ENCODE measurements at regions not wholly inside any gene's neighbourhood (a gene's known extent, or its start where the extent isn't known, plus 50 kb on each side); places are given as distances from the start of the nearest gene placed in this dataset.

- DNase-seq (ENCODE audit: low read depth, low spot score), result no peak
- Histone ChIP-seq H3K4me3 (no peak overlapping the region), H3K36me3 (ENCODE audit: insufficient read depth, low read length) (no peaks in the 10 kb centered on the region), H3K9me3 (ENCODE audit: low read depth, low read length) (no peaks in the 10 kb centered on the region), H3K27ac (no peak overlapping the region), H3K9ac (ENCODE audit: insufficient read length) (no peak overlapping the region)
- no peak for TF ChIP-seq FOXP2 (optimal IDR thresholded peaks at IDR 0.05; ENCODE audit: control extremely low read depth, extremely low read length, insufficient read depth)
- no peak for TF ChIP-seq EZH2 (IDR thresholded peaks at IDR 0.05)
- TF ChIP-seq POLR2AphosphoS5 (IDR thresholded peaks at IDR 0.05; ENCODE audit: borderline replicate concordance, low read depth, low read length), result no peak
These were observed 190.4 kb downstream of the MYLK4 start for GRCh38 chr6:2560140-2560818.

- no peak overlapping the region for H3K9ac ChIP-seq (ENCODE audit: insufficient read length)
- DNase-seq (ENCODE audit: low read depth, low spot score), result no peak
- H3K27ac ChIP-seq, result no peak overlapping the region
- no peaks in the 10 kb centered on the region for H3K9me3 ChIP-seq (ENCODE audit: low read depth, low read length)
- TF ChIP-seq FOXP2 (optimal IDR thresholded peaks at IDR 0.05; ENCODE audit: control extremely low read depth, extremely low read length, insufficient read depth) (no peak), EZH2 (IDR thresholded peaks at IDR 0.05) (no peak), POLR2AphosphoS5 (IDR thresholded peaks at IDR 0.05; ENCODE audit: borderline replicate concordance, low read depth, low read length) (no peak)
- H3K36me3 ChIP-seq (ENCODE audit: insufficient read depth, low read length), result no peaks in the 10 kb centered on the region
- H3K4me3 ChIP-seq, result no peak overlapping the region
These were observed 191.6 kb downstream of the MYLK4 start for GRCh38 chr6:2558861-2559801.

GRCh38 chr6:2558098-2558680 is 192.5 kb downstream of the MYLK4 start:
- Histone ChIP-seq H3K27ac (no peak overlapping the region), H3K4me3 (no peak overlapping the region), H3K36me3 (ENCODE audit: insufficient read depth, low read length) (no peaks in the 10 kb centered on the region), H3K9me3 (ENCODE audit: low read depth, low read length) (no peaks in the 10 kb centered on the region), H3K9ac (ENCODE audit: insufficient read length) (no peak overlapping the region)
- no peak for DNase-seq (ENCODE audit: low read depth, low spot score)
- TF ChIP-seq FOXP2 (optimal IDR thresholded peaks at IDR 0.05; ENCODE audit: control extremely low read depth, extremely low read length, insufficient read depth), result no peak
- TF ChIP-seq POLR2AphosphoS5 (IDR thresholded peaks at IDR 0.05; ENCODE audit: borderline replicate concordance, low read depth, low read length), result no peak
- no peak for TF ChIP-seq EZH2 (IDR thresholded peaks at IDR 0.05)

GRCh38 chr6:2557181-2557720 is 193.5 kb downstream of the MYLK4 start:
- no peak for TF ChIP-seq POLR2AphosphoS5 (IDR thresholded peaks at IDR 0.05; ENCODE audit: borderline replicate concordance, low read depth, low read length)
- TF ChIP-seq EZH2 (IDR thresholded peaks at IDR 0.05), result no peak
- no peak for TF ChIP-seq FOXP2 (optimal IDR thresholded peaks at IDR 0.05; ENCODE audit: control extremely low read depth, extremely low read length, insufficient read depth)
- Histone ChIP-seq H3K9ac (ENCODE audit: insufficient read length) (no peak overlapping the region), H3K36me3 (ENCODE audit: insufficient read depth, low read length) (no peaks in the 10 kb centered on the region), H3K4me3 (no peak overlapping the region), H3K27ac (no peak overlapping the region), H3K9me3 (ENCODE audit: low read depth, low read length) (no peaks in the 10 kb centered on the region)
- no peak for DNase-seq (ENCODE audit: low read depth, low spot score)

- no peak for DNase-seq (ENCODE audit: low read depth, low spot score)
- no peak overlapping the region for H3K4me3 ChIP-seq
- H3K36me3 ChIP-seq (ENCODE audit: insufficient read depth, low read length), result no peaks in the 10 kb centered on the region
- no peaks in the 10 kb centered on the region for H3K9me3 ChIP-seq (ENCODE audit: low read depth, low read length)
- H3K27ac ChIP-seq, result no peak overlapping the region
- TF ChIP-seq POLR2AphosphoS5 (IDR thresholded peaks at IDR 0.05; ENCODE audit: borderline replicate concordance, low read depth, low read length) (no peak), FOXP2 (optimal IDR thresholded peaks at IDR 0.05; ENCODE audit: control extremely low read depth, extremely low read length, insufficient read depth) (no peak), EZH2 (IDR thresholded peaks at IDR 0.05) (no peak)
- no peak overlapping the region for H3K9ac ChIP-seq (ENCODE audit: insufficient read length)
These were observed 194.0 kb downstream of the MYLK4 start for GRCh38 chr6:2556761-2557160.

GRCh38 chr6:2554651-2555260 is 196.0 kb downstream of the MYLK4 start:
- Histone ChIP-seq H3K36me3 (ENCODE audit: insufficient read depth, low read length) (no peaks in the 10 kb centered on the region), H3K9me3 (ENCODE audit: low read depth, low read length) (no peaks in the 10 kb centered on the region), H3K27ac (no peak overlapping the region), H3K9ac (ENCODE audit: insufficient read length) (no peak overlapping the region), H3K4me3 (no peak overlapping the region)
- no peak for TF ChIP-seq EZH2 (IDR thresholded peaks at IDR 0.05)
- no peak for TF ChIP-seq FOXP2 (optimal IDR thresholded peaks at IDR 0.05; ENCODE audit: control extremely low read depth, extremely low read length, insufficient read depth)
- TF ChIP-seq POLR2AphosphoS5 (IDR thresholded peaks at IDR 0.05; ENCODE audit: borderline replicate concordance, low read depth, low read length), result no peak
- no peak for DNase-seq (ENCODE audit: low read depth, low spot score)

GRCh38 chr6:2552526-2553154 is 198.1 kb downstream of the MYLK4 start:
- Histone ChIP-seq H3K36me3 (ENCODE audit: insufficient read depth, low read length) (no peaks in the 10 kb centered on the region), H3K9ac (ENCODE audit: insufficient read length) (no peak overlapping the region), H3K27ac (no peak overlapping the region), H3K4me3 (no peak overlapping the region), H3K9me3 (ENCODE audit: low read depth, low read length) (no peaks in the 10 kb centered on the region)
- DNase-seq (ENCODE audit: low read depth, low spot score), result no peak
- TF ChIP-seq EZH2 (IDR thresholded peaks at IDR 0.05) (no peak), FOXP2 (optimal IDR thresholded peaks at IDR 0.05; ENCODE audit: control extremely low read depth, extremely low read length, insufficient read depth) (no peak), POLR2AphosphoS5 (IDR thresholded peaks at IDR 0.05; ENCODE audit: borderline replicate concordance, low read depth, low read length) (no peak)
